Activated CD4-positive, alpha-beta T cell treated with anti-CD3 and anti-CD28 coated beads, Interleukin-2, Interleukin-6, amounts not matched to agents 100 ng/mL and 50 ng/mL, durations not matched to agents 16 hours and 8 hours (primary cell): ENCODE measurements at regions not wholly inside any gene's neighbourhood (a gene's known extent, or its start where the extent isn't known, plus 50 kb on each side); places are given as distances from the start of the nearest gene placed in this dataset.
A peak's percentile ranks its signal among the peaks of the same experiment; 100 is the strongest.

ENCODE experiments used
- DNase-seq: peaks from one replicate; pipeline ENCODE4 v3.0.0-alpha.2; 2020

DNA sequence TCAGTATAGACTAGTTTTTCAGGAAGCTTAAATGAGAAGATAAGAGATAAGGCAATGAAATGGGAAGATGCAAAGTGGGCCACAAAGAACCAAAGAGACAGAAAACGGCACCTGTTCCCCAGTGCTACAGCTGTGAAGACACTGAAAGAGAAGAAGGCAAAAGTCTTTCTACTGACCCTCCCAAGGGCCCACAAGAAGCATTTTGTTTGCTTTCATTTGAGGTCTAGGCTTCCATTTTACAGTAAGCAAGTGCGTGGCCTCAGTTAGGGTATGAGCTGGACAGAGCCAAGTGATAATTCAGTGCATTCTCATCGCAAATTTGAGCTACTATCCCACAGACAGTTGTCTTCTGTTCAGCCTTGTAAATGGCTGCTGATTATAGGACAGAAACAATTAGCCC is 53.4 kb upstream of the STK17B start:
- no peak for DNase-seq

DNA sequence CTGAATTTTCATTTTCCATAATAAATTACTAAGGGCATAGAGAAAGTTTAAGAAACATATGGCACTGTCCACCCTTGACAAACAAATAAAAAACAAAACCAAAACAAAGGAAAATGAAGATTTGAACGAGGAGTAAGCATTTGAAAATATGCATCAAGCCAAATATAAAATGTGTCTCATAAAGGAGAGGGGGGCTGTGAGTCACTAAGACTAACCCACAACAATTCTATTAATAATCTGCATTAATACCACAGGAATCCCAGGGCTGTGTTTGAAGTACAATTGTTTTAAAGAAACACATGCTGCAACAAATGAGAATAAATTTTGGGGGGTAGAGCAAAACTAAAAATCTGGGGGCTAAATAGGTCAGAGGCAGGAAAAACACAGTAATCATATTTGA is 53.8 kb upstream of the STK17B start:
- no peak for DNase-seq

DNA sequence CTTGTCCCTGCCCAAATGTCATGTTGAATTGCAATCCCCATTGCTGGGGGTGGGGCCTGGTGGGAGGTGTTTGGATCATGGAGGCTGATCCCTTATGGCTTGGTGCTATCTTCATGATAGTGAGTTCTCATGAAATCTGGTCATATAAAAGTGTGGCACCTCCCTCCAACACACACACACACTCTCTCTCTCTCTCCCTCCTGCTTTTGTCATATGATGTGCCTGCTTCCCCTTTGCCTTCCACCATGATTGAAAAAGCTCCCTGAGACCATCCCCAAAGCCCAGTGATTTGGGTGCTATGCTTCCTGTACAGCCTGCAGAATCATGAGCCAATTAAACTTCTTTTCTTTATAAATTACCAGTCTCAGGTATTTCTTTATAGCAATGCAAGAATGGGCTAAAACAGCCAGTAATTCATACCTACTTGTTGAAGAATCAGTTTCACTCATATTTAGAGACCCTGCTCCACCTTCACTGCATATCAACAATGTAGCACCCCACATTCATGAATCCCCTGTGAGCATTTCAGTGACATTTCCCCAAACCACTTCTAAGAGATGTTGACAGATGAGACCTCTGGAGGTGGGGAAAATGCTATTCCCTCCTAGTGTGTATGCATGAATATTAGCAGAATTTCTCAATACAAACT is 54.8 kb upstream of the STK17B start:
- DNase-seq: no peak

- DNase-seq: no peak
Measured at GRCh38 chr2:196226707-196227065, 55.3 kb upstream of the STK17B start.

GRCh38 chr2:196229013-196229412 is 57.6 kb upstream of the STK17B start:
- DNase-seq: no peak

DNA sequence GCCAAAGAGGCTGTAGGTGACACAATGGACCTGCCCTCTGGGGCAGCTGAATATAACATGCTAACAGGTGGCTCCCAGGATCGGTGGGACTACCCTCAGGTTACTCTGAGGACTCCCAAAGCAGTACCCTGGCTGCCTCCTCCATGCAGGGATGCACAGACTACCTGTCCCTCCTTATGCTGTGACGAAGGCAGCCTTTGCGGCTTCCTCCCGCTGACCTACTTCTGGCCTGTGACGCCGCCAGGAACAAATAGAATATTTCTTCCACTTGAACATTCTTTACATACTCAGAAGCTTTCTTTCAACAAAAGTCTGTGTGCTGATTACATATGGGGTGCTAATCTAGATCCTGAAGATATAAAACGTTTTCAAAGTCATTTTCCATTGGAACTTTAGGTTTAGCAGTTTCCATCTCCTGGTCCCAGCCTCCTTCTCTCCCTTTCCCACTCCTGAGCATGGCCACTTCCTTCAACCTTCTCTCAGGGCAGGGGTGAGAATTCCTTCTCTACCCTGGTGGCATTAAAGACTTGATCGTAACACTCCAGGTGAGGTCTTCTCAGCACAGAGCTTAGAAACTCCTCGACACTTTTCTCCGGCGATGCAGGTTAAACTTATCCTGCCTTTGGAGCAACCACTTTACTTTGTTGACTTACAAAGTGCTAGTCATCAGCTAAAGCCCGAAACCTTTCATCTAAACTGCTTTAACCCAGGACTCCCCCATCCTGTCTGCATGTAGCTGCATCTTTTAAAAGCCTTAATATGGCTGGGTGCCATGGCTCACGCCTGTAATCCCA is 58.9 kb upstream of the STK17B start:
- DNase-seq: peak; percentile 56

GRCh38 chr2:196233021-196233804 is 61.8 kb upstream of the STK17B start:
- peak; percentile 38 for DNase-seq

DNA sequence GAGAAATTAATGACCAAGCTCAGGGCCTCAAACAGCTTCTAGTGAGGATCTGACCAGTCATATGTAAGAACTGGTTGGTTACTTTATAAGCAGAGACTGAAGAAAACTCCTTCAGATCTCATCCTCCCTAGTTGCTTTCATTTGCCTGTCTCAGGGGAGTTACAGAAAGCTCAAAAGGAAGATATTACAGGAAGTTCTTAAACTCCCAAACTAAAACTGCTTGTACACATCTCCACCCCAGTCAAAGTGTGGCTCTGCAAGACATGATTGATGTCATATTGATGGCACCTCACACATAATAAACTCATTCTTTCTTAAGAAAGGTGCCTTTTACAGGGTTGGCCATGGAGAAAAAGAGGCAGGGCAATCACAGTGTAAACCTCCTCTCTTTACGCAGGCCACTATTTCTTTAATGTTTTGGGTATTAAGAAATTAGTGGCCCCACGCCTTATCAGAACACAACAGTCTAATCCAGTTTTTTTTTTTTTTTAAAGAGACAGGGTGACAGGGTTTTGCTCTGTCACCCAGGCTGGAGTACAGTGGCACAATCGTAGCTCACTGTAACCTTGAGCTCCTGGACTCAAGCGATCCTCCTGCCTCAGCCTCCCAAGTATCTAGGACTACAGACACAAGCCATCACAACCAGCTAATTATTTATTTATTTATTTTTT is 62.6 kb upstream of the STK17B start:
- peak; percentile 59 for DNase-seq

DNA sequence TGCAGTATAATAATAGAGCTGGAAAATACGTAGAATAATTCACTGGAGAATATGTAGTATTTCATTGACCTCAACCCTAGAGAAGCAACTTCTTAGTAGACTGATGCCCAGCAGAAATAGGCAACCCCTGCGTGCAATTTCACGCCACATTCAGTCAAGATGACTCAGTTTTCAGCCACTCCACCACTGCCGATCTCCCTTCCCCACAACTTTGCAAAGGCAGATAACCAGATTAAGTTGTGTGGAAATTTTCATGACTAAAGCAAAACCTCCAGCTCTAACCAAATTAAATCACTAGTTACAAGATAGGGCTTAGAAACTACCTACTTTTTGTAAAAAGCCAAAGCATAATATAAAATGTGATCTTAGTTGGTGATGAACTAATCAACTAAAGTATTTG is 63.3 kb upstream of the STK17B start:
- DNase-seq: peak; percentile 90

DNA sequence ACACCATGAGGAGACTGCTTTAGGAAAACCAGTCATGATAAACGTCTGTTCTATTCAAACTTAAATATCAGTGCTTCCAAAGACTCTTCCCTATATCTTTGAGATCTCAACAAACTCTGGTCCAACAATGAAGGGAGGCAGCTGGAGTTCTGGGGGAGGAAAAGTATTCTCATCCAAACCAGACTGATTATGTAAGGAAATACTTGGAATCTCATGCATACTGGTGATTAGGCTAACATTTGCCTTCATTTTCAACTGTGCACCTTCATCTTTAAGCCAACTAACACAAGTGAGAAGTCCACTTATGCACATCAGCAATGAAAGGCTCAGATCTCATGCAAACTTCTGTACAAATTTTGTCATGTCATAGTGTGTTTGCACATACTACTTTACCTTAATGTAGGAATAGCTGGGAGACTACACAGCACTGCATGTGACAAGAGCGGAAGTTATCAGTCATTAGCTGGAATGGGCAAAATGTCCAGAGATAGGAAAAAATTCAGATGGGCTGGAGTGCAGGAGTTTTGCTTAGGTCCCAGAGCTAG is 67.5 kb upstream of the STK17B start:
- DNase-seq: no peak

DNA sequence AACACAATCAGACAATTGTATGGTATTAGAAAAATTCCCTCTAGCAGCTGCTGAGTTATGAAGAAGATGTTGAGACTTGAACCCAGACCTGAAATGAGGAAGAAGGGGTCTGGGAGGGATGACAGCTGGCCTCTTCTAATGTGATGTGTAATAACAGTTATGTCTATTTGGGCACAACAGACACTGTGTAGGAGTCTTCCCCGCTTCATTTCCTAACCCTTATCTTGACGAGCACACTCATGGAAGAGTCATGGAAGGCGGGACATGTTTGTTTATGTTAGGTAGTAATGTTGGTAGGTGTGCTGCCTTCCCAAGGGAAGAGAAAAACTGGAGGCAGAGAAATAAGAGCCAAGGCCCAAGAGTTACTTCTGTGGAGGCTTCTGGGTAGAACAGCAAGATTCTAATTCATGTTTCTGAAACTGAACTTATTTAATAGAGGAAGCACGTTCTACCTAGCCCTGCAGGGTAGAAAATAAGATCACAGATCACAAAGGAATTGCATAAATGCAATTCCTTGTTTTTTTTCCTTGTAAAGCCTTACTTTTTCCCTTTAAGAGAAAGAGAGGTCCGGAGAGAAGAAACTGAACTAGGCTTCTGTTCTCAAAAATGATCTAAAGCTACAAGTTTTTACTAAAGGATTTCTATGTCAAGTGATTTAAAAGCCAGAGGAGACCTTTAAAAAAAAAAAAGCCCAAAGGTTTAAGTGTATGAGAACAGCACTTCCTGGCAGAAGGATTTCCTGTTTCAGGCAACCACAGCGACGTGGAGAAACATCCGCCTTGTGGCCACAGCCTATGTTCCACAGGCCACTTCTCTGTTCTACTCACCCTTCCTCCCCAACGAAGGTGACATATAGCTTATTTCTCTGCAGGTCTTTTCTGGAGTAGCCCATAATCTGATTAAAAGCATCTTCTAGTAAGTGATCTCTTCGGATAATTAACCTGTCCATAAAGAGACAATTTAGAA is 68.5 kb upstream of the STK17B start:
- peak; percentile 94 for DNase-seq

DNA sequence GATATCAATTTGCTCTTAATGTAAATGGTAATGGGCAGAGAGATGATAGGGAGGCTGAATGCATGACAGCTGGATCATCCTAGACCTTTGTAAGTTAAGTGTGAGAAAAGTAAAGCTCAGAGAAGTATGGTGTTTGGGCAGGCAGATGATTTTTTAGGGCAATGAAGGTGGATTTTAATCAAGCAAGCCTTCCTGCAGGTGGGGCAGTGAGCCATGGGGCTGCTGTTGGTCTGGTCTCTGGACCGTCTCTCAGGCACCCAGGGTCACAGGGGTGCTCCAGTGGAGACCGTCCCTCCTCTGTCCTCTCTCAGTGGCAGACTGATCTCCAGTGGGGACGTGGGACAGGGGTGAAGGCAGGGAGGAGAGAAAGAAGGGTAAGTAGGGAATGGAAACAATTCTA is 69.8 kb upstream of the STK17B start:
- no peak for DNase-seq

DNA sequence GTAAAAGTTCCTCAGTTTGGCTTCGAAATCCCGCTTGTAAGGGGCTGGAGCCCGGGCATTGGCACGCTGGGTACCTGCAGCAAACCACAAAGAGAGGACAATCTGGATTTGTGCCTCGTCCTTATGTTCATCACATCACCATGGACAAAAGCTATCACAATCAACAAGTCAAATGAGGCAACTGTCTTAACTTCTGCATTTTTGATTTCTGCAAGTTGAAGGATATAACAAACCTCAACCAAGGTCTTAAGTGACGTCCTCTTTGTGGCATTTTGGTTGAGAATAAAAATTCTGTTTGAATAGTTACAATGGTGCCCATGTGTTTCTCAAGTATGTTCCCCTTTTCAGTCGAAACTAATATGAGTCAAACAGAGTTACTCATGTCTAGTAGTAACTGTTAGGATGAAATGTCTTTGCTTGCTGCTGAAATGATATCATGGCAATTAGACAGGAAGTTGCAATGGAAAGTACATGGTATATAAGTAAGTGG is 70.8 kb upstream of the STK17B start:
- DNase-seq: peak; percentile 88

DNA sequence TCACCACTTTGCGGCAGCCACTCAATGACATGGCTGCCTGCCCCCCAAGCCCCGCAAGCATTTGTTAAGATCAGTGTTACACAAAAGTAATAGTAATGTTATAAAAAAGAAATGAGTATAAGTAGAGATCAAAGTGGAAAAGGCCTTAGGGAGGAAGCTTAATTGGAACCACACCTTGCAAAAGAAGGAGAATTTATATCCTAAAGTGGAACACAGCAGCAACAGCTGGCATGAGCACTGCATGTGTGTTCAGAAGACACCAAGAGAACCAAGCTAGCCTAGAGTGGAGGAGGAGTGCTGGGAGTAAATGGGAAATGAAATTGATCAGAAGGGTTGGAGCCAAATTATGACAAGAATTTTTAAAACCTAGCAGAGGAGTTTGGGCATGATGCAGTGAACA is 73.1 kb upstream of the STK17B start:
- DNase-seq: no peak

DNA sequence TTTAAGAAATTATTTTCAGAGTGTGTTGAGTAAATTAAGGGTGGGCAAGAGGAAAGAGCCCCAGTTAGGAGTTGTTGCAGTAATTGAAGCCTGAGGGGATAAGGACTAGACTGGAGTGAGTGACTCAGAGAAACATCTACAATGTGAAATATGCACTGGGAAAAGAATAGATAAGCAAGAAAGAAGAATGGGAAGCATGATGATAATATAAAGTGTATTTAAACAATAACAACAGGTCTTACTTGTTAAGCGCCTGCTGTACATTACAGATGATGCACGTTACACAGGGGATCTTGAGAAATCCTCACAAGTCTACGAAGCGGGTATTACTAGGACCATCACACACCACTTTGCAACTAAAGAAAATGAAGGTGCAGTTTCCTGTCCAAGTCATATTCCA is 73.6 kb upstream of the STK17B start:
- no peak for DNase-seq

GRCh38 chr2:196245378-196246140 is 74.2 kb upstream of the STK17B start:
- no peak for DNase-seq

GRCh38 chr2:196247114-196247975 is 76.0 kb upstream of the STK17B start:
- DNase-seq: no peak

- no peak for DNase-seq
Measured at GRCh38 chr2:196247976-196248280, 76.5 kb upstream of the STK17B start.

DNA sequence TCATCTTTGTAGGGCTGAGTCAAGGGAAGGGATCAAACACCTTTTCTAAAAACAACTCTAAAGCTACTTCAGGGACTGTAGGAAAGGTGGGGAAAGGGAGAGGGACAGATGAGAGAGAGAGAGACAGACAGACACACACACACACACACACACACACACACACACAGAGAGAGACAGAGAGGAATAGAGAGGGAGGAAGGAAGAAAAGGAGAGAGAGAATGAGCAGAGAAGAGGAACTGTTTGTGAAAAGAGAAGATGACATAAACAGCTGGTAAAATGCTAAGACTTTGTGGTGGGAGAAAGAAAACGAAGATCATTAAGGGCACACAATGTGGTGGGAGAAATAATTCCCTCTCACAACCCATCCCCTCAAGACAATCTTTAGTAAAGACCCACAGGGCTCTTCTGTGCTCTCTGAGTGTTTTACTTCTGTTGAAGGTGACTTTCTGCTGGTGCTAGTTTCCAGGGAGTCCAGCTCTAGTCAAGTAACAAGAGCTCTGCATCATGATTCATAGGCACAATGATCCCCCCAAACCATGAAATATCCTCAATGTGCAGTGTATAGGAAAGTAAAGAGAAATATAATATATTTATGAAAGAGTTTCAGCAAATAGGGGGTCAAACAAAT is 77.2 kb upstream of the STK17B start:
- no peak for DNase-seq

DNA sequence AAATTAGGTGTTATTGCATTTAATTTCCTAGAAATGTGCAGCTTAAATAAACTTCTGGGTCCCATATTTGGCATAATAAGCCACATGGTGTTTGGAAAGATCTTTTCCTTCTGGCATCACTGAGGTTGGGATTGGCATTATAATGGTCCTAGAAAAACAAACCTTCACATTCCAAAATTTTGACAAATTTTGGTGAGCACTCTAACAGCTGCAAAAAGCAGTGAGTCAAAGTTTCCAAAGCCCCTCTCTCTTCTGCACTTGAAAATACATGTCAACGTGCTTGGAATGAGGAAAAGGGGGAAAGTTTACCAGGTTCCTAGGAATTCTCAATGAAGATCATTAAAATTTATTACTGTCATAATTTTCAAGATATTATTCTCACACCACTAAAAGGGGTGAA is 77.8 kb upstream of the STK17B start:
- no peak for DNase-seq
